Central memory CD8-positive, alpha-beta T cell (primary cell): ENCODE measurements at regions not wholly inside any gene's neighbourhood (a gene's known extent, or its start where the extent isn't known, plus 50 kb on each side); places are given as distances from the start of the nearest gene placed in this dataset.

Experiments used
- ATAC-seq: fragments of 150-1000 bp; cut with Tn5 transposase; replicated peaks from 2 replicates; pipeline ENCODE4 v1.10.0; 2022; ENCODE audit warnings: mild to moderate bottlenecking, moderate FRiP score, moderate number of reproducible peaks; ENCODE audit not compliant: poor library complexity, severe bottlenecking; ENCODE audit errors: extremely low read depth
- DNase-seq, 2 donors: peaks; one replicate each; pipeline ENCODE4 v3.0.0; 2021; ENCODE audit warnings: low spot score in 2 of 2
- H3K27ac Mint-ChIP-seq: one replicate; pipeline ENCODE4 v1.8.0; 2022; ENCODE audit warnings: low read depth, mild to moderate bottlenecking, moderate library complexity, mixed read lengths
- H3K27me3 Mint-ChIP-seq: one replicate; pipeline ENCODE4 v1.8.0; 2022; ENCODE audit warnings: mixed read lengths
- H3K36me3 Mint-ChIP-seq: one replicate; pipeline ENCODE4 v1.8.0; 2022; ENCODE audit warnings: mild to moderate bottlenecking, moderate library complexity, mixed read lengths; ENCODE audit not compliant: insufficient read depth
- H3K4me1 Mint-ChIP-seq: one replicate; pipeline ENCODE4 v1.8.0; 2022; ENCODE audit warnings: mixed read lengths
- H3K4me3 Mint-ChIP-seq: one replicate; pipeline ENCODE4 v1.8.0; 2022; ENCODE audit warnings: mild to moderate bottlenecking, moderate library complexity, mixed read lengths
- H3K9me3 Mint-ChIP-seq: one replicate; pipeline ENCODE4 v1.8.0; 2022; ENCODE audit warnings: mixed read lengths

DNA sequence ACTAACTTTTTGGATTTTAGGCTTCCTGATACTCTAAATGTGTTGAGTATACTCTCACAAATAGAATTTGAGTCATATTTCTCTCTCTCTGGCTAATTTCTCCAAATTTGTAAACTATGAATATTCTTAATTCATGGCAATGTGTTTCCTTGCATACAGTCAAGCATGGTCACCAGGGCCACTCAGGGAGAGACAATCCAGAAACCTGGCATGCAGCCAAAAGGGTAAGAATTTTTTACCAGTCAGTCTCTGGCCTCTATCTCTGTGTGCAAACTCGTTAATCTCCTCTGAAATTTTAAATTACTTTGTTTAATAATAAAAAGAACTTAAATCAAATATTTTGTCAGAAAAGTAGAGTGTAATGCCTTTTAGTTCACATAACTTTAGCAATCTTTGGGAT is 179.8 kb downstream of the OR13H1 start:
- no peaks in the 10 kb centered on the region for H3K27me3 Mint-ChIP-seq
- ATAC-seq (no peak), DNase-seq (no peak)
- H3K4me1 Mint-ChIP-seq, result no peaks in the 10 kb centered on the region
- no peak overlapping the region for H3K4me3 Mint-ChIP-seq
- H3K9me3 Mint-ChIP-seq, result no peaks in the 10 kb centered on the region
- no peaks in the 10 kb centered on the region for H3K36me3 Mint-ChIP-seq
- H3K27ac Mint-ChIP-seq, result no peak overlapping the region

DNA sequence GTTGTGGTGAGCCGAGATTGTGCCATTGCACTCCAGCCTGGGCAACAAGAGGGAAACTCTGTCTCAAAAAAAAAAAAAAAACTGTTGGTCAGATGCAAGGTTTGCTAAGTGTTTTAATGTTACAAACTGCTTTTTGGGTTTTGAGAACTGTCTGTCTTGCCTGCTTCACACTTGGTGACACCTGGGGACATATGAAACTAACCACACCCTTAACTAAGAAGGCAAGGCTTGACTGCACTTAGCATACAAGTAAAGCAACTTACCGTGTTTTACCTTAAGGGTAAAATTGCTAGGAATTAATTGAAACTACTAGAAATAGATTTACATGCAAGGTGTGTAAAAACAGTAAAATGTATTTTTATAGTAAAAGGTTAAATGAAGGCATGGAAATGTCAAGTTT is 180.4 kb downstream of the OR13H1 start:
- Mint-ChIP-seq H3K36me3 (no peaks in the 10 kb centered on the region), H3K27me3 (no peaks in the 10 kb centered on the region), H3K4me1 (no peaks in the 10 kb centered on the region), H3K27ac (no peak overlapping the region), H3K4me3 (no peak overlapping the region), H3K9me3 (no peaks in the 10 kb centered on the region)
- DNase-seq (no peak), ATAC-seq (no peak)

DNA sequence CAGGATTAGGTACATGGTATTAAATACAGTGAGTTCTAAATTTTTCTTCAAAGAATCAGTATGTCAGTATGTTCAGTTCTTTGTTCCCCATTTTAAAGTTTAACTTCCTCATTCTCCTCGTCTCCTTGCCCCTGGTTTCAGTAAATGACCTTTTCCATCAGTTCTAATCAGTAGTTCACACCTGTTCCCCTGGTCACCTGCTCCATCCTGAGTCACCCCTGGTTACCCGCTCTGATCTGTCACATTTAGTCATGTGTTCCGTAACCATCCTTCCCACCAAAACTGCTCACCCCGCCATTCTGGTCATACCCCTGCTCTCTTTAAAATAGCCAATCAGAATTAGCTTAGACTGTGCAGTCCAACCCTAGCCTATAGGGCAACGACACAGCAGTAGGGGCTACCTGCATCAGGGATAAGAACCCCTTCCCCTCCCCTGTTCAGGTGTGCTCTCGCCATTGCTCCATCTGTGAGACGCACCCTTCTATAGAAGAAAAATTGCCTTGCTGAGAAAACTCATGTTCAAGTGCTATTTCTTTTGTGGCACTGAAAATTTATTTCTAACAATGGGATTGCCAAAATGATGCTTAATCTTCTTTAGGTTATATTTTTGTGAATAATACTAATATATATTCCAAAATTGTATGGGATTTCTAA is 181.3 kb downstream of the OR13H1 start:
- Mint-ChIP-seq H3K36me3 (no peaks in the 10 kb centered on the region), H3K27me3 (no peaks in the 10 kb centered on the region), H3K9me3 (no peaks in the 10 kb centered on the region), H3K27ac (no peak overlapping the region), H3K4me1 (no peaks in the 10 kb centered on the region), H3K4me3 (no peak overlapping the region)
- ATAC-seq (no peak), DNase-seq (no peak)

DNA sequence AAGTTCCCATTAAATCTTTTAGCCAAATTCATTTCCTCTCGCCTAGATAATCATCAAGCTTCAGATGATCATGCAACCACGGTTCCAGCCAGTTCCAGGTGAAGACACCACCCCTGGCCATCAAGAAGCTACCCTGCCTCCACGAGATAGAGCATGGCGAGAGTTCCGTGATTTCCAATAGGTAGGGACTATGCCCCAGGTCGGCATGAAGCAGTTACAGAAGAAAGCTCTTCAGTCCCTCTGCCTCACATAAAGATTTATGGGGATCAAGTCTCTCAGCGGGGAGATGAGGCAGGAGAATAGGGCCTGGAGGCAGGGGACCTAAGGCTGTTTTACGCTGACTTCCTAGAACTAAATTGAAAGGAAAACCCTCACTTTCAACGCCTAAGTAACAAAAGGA is 183.9 kb downstream of the OR13H1 start:
- DNase-seq, result no peak
- Mint-ChIP-seq H3K4me3 (no peak overlapping the region), H3K4me1 (no peaks in the 10 kb centered on the region)

DNA sequence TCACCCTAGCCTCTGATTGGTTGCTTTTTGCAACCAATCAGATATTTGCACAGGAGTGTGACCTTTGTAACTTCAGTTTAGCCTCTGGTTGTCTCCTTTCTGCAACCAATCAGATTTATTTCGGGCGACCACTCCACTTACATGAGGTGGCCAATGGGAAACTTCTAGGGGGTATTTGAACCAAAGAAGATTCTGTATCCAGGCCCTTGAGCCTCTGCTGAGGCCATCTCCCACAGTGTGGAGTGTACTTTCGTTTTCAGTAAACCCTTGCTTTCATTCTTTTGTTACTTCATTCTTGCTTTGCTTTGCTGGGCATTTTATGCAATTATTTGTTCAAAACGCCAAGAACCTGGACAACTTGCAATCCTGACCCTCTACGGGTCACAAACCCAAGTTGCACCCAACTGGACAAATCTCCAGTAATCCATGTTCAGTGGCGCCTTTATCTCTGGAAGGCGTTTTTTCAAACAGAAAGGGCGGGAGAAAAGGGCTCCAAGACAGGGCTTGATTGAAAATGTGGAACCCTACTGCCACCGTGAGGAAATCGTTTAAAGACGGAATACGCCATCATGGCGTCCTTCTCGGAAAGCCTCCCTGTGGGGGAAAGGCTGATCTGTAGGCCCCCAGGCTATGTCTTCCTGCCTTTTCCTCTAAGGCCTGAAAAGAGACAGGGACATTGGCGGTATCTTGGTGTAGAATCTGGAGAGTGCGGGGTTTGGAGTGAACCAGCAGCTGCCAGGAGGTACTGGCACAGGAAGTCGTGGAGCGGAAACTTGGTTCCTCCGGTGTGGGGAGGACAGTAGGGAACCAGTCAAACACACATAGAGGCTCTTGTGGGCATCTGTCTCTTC is 184.6 kb downstream of the OR13H1 start:
- Mint-ChIP-seq H3K4me3 (no peak overlapping the region), H3K36me3 (no peaks in the 10 kb centered on the region), H3K4me1 (no peaks in the 10 kb centered on the region), H3K27me3 (no peaks in the 10 kb centered on the region), H3K9me3 (no peaks in the 10 kb centered on the region), H3K27ac (no peak overlapping the region)
- DNase-seq (no peak), ATAC-seq (no peak)

More for the DNA sequence above, 183.9 kb downstream of the OR13H1 start:
- Mint-ChIP-seq H3K27ac (no peak overlapping the region), H3K9me3 (no peaks in the 10 kb centered on the region), H3K36me3 (no peaks in the 10 kb centered on the region), H3K27me3 (no peaks in the 10 kb centered on the region)
- no peak for ATAC-seq

DNA sequence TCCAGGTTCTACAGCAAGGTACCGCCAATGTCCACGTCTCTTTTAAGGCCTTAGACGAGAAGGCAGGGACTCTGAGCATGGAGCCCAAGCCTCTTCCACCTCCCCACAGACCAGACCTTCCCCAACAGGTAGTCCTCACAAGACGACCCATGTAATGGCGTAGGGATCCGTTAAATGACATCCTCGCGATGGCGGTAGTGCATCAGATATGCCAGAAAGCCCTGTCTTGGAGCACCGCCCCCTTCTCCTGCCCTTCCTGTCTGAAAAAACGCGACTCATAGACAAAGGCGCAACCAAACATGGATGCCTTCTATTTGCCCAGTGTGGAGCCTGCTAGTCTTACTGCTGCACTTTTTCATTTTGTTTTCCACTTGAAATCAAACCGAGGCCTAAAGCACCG is 185.4 kb downstream of the OR13H1 start:
- Mint-ChIP-seq H3K4me1 (no peaks in the 10 kb centered on the region), H3K36me3 (no peaks in the 10 kb centered on the region), H3K4me3 (no peak overlapping the region), H3K27me3 (no peaks in the 10 kb centered on the region), H3K27ac (no peak overlapping the region), H3K9me3 (no peaks in the 10 kb centered on the region)
- no peak for ATAC-seq
- no peak for DNase-seq

DNA sequence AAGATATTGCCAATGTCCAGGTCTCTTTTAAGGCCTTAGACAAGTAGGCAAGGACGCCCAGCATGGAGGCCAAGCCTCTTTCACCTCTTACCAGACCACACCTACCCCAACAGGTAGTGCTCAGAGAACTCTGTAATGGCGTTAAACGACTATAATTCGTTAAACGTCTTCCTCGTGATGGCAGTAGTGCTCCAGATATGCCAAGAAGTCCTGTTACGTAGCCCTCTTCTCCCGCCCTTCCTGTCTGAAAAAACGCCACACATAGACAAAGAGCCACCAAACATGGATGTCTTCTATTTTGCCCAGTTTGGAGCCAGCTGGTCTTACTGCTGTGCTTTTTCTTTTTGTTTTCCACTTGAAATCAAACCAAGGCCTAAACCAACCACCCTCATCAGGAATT is 190.7 kb downstream of the OR13H1 start:
- H3K4me3 Mint-ChIP-seq, result no peak overlapping the region
- H3K9me3 Mint-ChIP-seq, result no peaks in the 10 kb centered on the region
- no peaks in the 10 kb centered on the region for H3K27me3 Mint-ChIP-seq
- no peak overlapping the region for H3K27ac Mint-ChIP-seq
- no peak for ATAC-seq
- DNase-seq, result no peak
- H3K4me1 Mint-ChIP-seq, result no peaks in the 10 kb centered on the region
- no peaks in the 10 kb centered on the region for H3K36me3 Mint-ChIP-seq

DNA sequence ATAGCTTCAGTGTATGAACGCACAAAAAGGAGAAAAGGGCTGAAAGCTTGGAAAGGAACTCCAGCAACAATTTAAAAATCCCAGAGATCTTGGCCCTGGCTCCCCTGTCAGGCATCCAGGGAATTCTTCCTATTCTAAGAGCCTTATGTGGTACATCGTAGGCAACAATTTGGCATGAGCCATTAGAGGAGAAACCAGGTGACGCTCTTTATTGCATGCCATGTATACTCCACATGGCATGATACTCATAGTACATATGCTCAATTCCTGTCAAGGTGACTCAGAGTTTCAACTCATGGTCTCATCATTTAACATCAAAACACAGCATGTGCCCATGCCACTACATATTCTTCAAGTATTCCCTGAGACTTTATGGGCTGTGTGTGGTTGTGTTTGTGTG is 191.3 kb downstream of the OR13H1 start:
- ATAC-seq (no peak), DNase-seq (no peak)
- H3K4me1 Mint-ChIP-seq, result no peaks in the 10 kb centered on the region
- H3K27ac Mint-ChIP-seq, result no peak overlapping the region
- H3K36me3 Mint-ChIP-seq, result no peaks in the 10 kb centered on the region
- H3K27me3 Mint-ChIP-seq, result no peaks in the 10 kb centered on the region
- H3K4me3 Mint-ChIP-seq, result no peak overlapping the region
- H3K9me3 Mint-ChIP-seq, result no peaks in the 10 kb centered on the region

DNA sequence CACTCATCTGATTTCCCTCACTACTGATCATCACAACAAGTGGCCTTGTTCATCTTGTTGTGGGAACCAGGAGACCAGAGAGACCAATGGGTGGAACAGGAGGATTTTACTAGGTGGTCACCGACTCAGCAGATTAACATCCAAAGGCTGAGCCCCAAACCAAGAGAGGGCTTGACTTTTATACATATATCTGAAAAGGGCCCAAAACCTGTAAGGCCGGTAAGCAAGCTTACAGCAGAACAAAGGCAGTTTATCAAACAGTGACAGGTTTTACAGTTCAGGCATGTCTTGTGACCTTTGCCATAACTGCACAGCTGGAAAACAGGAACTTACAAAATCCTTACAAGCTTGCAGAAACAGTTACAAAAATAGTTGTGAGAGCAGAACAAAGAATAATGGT is 195.9 kb downstream of the OR13H1 start:
- DNase-seq (no peak), ATAC-seq (no peak)
- Mint-ChIP-seq H3K27me3 (no peaks in the 10 kb centered on the region), H3K27ac (no peak overlapping the region), H3K36me3 (no peaks in the 10 kb centered on the region), H3K4me1 (no peaks in the 10 kb centered on the region), H3K4me3 (no peak overlapping the region), H3K9me3 (peaks cover 5% of the 10 kb centered on the region)

DNA sequence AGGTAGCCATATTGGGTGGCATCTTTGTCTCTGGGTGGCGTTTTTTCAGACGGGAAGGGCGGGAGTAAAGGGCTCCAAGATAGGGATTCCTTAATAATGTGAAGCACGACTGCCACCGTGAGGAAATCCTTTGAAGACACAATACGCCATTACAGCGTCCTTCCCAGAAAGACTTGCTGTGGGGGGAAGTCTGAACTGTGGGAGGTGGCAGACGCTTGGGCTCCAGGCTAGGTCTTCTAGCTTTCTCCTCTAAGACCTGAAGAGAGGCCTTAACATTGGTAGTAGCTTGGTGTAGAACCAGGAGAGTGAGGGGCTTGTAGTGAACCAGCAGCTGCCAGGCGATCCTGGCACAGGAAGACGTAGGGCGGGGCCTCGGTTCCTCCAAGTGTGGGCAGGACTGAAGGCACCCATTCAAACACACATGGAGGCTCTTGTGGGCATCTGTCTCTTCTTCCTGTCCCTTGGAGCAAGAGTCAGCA is 197.3 kb downstream of the OR13H1 start:
- ATAC-seq (no peak), DNase-seq (no peak)
- no peak overlapping the region for H3K27ac Mint-ChIP-seq

DNA sequence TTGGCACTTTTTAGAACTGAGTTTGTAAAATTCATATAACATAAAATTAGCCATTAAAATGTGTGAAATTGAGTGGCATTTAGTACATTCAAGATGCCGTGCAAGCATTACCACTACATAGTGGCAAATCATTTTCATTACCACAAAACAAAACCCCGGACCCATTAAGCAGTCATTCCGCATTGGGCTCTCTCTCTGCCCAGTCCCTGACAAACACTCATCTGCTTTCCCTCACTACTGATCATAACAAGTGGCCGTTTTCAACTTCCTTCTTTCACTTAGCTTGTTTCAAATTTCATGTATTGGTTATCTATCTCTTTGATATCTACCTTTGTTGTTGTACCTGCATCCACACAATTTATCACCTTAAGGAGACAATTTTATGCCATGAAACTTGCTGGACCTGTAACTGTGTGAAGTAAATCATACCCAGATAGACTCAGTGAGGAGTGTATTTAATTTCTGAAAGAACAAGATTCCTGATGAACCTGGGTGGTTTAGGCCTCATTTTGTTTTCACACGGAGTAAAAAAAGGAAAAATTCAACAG is 202.1 kb downstream of the OR13H1 start:
- H3K27me3 Mint-ChIP-seq, result no peaks in the 10 kb centered on the region
- no peaks in the 10 kb centered on the region for H3K4me1 Mint-ChIP-seq
- ATAC-seq (no peak), DNase-seq (no peak)
- H3K36me3 Mint-ChIP-seq, result peaks cover 1% of the 10 kb centered on the region
- no peak overlapping the region for H3K4me3 Mint-ChIP-seq
- H3K27ac Mint-ChIP-seq, result no peak overlapping the region
- no peaks in the 10 kb centered on the region for H3K9me3 Mint-ChIP-seq

More for the DNA sequence above, 197.3 kb downstream of the OR13H1 start:
- Mint-ChIP-seq H3K4me1 (no peaks in the 10 kb centered on the region), H3K36me3 (no peaks in the 10 kb centered on the region), H3K27me3 (no peaks in the 10 kb centered on the region), H3K4me3 (no peak overlapping the region), H3K9me3 (peaks cover 5% of the 10 kb centered on the region)

DNA sequence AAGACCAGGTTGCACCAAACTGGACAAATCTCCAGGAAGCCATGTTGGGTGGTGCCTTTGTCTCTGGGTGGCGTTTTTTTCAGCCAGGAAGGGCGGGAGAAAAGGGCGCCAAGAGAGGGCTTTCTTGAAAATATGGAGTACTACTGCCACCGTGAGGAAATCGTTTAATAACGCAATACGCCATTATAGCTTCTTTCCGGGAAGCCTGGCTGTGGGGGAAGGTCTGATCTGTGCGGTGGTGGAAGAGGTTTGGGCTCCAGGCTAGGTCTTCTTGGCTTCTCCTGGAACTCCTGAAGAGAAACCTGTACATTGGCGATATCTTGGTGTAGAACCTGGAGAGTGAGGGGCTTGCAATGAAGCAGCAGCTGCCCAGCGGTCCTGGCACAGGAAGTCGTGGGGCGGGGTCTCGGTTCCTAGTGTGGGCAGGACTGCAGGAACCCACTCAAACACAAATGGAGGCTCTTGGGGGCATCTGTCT is 202.7 kb downstream of the OR13H1 start:
- DNase-seq (no peak), ATAC-seq (no peak)
- H3K4me1 Mint-ChIP-seq, result no peaks in the 10 kb centered on the region
- H3K9me3 Mint-ChIP-seq, result no peaks in the 10 kb centered on the region
- no peak overlapping the region for H3K27ac Mint-ChIP-seq
- no peaks in the 10 kb centered on the region for H3K27me3 Mint-ChIP-seq
- no peak overlapping the region for H3K4me3 Mint-ChIP-seq
- H3K36me3 Mint-ChIP-seq, result peaks cover 1% of the 10 kb centered on the region

DNA sequence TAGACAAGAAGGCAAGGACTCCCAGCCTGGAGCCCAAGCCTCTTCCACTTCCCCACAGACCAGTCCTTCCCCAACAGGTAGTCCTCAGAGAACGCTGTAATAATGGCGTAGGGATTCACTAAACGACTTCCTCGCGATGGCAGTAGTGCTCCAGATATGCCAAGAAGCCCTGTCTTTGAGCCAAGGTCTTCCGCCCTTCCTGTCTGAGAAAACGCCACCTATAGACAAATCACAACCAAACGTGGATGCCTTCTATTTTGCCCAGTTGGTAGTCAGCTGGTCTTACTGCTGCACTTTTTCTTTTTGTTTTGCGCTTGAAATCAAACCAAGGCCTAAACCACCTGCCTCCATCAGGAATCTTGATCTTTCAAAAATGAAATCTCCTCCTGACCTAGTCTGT is 203.3 kb downstream of the OR13H1 start:
- Mint-ChIP-seq H3K9me3 (no peaks in the 10 kb centered on the region), H3K36me3 (peaks cover 1% of the 10 kb centered on the region), H3K27me3 (no peaks in the 10 kb centered on the region), H3K4me1 (no peaks in the 10 kb centered on the region), H3K27ac (no peak overlapping the region), H3K4me3 (no peak overlapping the region)
- DNase-seq, result no peak
- ATAC-seq, result no peak
